Ectodermal cell (in vitro differentiated cells): ENCODE measurements at regions not wholly inside any gene's neighbourhood (a gene's known extent, or its start where the extent isn't known, plus 50 kb on each side); places are given as distances from the start of the nearest gene placed in this dataset.

Source experiments
- H3K27ac ChIP-seq: 2 replicates; pipeline ENCODE4 v1.7.0; 2013; ENCODE audit warnings: mild to moderate bottlenecking, low read depth, low read length; ENCODE audit not compliant: insufficient read depth, poor library complexity, severe bottlenecking
- H3K27me3 ChIP-seq: 2 replicates; pipeline ENCODE4 v1.7.0; 2013; ENCODE audit warnings: mild to moderate bottlenecking, low read length; ENCODE audit not compliant: insufficient read depth, control insufficient read depth, poor library complexity, severe bottlenecking
- H3K36me3 ChIP-seq: one replicate; pipeline ENCODE4 v1.7.0; 2013; ENCODE audit warnings: low read length; ENCODE audit not compliant: control insufficient read depth, insufficient read depth
- H3K4me1 ChIP-seq: one replicate; pipeline ENCODE4 v1.7.0; 2013; ENCODE audit warnings: low read length; ENCODE audit not compliant: control insufficient read depth, insufficient read depth
- H3K4me3 ChIP-seq: 2 replicates; pipeline ENCODE4 v1.7.0; 2013; ENCODE audit warnings: low read depth, low read length, control low read depth; ENCODE audit not compliant: insufficient read depth
- H3K9me3 ChIP-seq: 2 replicates; pipeline ENCODE4 v1.7.0; 2013; ENCODE audit warnings: mild to moderate bottlenecking, low read length, moderate library complexity; ENCODE audit not compliant: control insufficient read depth
- WGBS, 2 experiments: methylation state at CpG; one replicate each; pipeline ENCODE4 v1.1.7; 2013; ENCODE audit warnings: missing lambda C conversion rate in 2 of 2; 5-methylcytosine and 5-hydroxymethylcytosine counted together

DNA sequence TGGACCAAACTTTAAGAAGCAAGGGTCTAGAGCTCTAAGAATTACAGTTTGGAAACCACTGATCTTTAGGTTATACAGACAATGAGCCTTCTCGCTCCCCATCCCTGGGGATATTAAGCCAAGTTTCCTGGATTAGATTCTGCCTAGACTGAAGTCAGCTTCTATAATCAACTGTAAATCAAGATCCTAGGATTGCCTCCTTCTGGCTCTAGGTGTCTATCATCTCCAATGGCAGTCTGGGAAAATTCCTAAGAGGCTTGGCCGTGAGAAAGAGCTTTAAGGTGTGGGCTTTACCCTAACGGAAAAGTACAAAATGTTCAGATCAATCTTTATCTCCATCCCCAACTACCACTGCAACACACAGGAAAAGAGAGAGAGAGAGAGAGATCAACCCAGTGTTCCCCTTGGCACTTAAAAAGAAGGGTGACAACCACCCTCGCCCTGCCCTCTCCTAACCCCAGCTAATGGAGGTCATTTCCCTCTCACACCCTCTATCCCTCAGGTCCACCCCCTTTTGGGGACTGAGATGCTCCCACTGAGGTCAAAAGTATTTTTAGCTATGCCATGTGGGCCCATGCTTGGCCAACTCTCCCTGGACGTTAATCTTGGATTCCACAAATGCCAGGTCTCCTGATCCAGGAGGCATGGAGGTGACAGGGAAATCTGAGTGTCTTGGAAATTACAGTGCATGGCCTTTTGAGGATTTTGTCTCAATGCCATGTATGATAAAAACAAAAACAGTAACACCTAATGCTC lies 202.8 kb upstream of the BCL6 start:
- H3K36me3 ChIP-seq: no peaks in the 10 kb centered on the region
- WGBS, 2 experiments: 83 to 94% methylated on average over 5 of the region's 5 CpGs
- no peaks in the 10 kb centered on the region for H3K27me3 ChIP-seq
- no peak overlapping the region for H3K4me3 ChIP-seq
- H3K9me3 ChIP-seq: no peaks in the 10 kb centered on the region
- no peaks in the 10 kb centered on the region for H3K4me1 ChIP-seq
- H3K27ac ChIP-seq: no peak overlapping the region

DNA sequence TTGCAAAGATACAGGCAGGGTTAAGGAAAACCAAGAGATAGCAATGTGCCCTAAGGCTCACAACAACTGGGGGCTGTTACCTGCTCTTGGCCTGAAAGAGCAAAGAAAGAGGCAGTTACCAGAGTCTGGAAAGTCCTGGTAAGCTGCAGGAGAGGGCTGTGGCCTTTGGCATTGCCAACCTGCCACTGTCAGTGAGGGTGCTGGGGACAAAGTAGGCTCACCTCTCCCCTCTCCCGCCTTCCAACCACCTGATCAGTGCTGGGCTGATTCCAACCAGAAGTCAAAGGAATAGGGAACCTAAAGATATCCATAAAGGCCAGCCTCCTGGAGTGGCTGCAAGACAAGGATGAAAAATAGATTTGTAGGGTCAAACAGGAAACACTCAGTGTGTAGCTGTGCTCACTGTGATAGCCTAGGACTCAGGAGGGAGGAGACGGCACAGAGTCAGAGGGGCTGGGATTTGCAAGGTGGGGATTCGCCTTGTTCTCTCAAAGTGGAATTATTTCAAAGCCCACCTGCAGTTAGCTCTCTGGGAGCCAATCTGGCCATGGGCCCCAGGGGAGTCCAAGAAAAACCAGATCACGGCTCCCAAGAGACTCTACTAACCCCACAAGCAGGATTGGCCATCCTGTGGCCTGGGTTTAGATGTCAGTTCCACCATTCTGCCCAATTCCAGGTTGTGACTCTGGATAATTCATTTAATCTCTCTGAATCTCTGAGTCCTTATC lies 204.0 kb upstream of the BCL6 start:
- Histone ChIP-seq H3K27ac (no peak overlapping the region), H3K4me1 (no peaks in the 10 kb centered on the region), H3K27me3 (no peaks in the 10 kb centered on the region), H3K36me3 (no peaks in the 10 kb centered on the region), H3K4me3 (no peak overlapping the region), H3K9me3 (no peaks in the 10 kb centered on the region)
- WGBS, 2 experiments: 82 to 87% methylated on average over 4 of the region's 4 CpGs

DNA sequence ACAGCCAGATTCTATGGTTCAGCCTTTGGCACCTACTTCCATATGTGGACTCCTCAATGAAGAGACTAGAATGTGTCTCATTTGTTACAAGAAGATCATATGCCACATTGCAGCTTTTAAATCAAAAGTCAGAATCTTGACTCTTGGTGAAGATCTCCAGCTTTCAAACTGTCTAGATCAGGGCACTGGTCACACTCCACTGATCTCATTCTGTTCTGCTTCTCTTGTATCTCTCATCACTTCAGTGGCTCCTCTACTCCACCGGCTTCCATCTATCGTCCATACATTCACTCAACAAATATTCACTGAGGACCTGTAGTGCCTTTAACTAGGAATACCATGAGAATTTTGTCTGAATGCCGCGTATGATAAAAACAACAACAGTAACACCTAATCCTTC lies 203.3 kb upstream of the LPP start:
- 95 to 99% methylated on average over 4 of the region's 4 CpGs for WGBS, 2 experiments
- Histone ChIP-seq H3K36me3 (no peaks in the 10 kb centered on the region), H3K4me3 (no peak overlapping the region)

DNA sequence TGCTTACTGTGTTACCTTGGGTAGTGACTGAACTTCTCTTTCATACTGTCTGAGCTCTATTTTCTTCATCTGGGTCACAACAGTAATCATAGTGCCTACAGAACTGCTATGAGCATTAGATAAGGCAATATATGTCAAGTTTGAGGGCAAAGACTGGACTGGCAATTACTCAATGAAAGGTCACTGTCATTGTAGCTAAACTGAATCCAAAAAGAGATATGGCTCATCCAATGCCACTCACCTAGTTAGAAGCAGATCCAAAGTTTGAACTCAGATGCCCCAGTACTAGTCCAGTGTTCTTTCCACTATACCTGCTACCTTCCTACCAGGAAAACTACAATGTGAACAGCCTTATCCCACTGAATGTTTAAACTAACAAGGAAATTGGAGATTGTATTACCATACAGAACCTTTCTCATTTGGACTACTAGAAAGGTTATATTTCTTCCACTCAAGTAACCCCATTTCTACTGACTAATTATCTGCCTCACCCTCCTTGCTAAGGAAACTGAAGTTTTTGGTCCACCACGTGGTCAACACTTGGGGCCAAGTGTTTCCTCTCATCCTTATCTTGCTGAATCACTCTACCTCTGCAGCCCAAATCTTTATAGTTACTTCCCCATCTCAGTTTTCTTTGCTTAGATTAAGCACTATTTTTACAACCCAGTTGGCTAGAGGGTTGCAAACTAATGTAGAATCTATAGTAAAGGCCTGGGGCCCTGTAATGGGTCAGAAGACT lies 202.3 kb upstream of the LPP start:
- Histone ChIP-seq H3K36me3 (no peaks in the 10 kb centered on the region), H3K4me1 (no peaks in the 10 kb centered on the region), H3K4me3 (no peak overlapping the region), H3K27ac (no peak overlapping the region), H3K27me3 (no peaks in the 10 kb centered on the region), H3K9me3 (no peaks in the 10 kb centered on the region)
- 61 to 82% methylated on average over 1 of the region's 1 CpG for WGBS, 2 experiments

More for the DNA sequence above, 203.3 kb upstream of the LPP start:
- Histone ChIP-seq H3K27me3 (no peaks in the 10 kb centered on the region), H3K9me3 (no peaks in the 10 kb centered on the region), H3K27ac (no peak overlapping the region), H3K4me1 (no peaks in the 10 kb centered on the region)

DNA sequence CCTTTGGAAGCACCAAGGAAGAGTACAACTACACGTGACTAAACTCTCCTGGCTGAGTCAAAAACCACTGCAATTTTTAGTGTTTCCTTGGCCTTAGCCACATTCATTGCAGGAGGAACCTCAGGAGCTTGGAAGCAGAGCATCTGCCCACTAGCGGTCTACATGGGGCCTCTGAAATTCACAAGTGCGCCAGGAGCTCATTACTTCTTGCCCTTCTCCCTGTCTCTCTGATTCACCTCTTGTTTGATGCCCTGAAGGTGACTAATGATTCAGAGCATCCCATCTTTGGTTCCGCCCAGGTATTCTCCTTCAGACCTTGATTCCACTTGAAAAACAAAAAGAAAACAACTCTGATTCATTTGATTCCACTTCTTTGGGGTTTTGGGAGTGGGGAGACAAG lies 201.1 kb upstream of the LPP start:
- Histone ChIP-seq H3K27me3 (no peaks in the 10 kb centered on the region), H3K9me3 (no peaks in the 10 kb centered on the region), H3K27ac (no peak overlapping the region), H3K36me3 (no peaks in the 10 kb centered on the region), H3K4me3 (no peak overlapping the region), H3K4me1 (no peaks in the 10 kb centered on the region)
- 90 to 94% methylated on average over 4 of the region's 4 CpGs for WGBS, 2 experiments

DNA sequence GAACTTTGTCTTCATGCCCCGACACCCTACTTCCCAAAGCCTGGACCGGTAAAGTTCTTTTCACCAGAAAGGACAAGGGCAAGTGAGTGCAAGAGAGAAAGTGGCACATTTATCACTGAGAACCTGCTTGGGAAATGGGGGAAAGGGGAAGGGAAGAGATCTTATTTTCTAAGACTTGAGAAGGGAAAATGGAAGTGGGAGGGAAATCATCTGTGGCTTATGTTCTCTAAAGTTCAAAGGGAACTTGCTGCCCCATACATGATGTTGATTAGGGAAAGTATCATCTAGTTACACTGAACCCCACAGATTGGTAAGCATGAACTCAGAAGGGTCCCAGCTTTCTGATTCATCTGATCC lies 199.5 kb upstream of the LPP start:
- WGBS, 2 experiments: 95% methylated on average over 2 of the region's 2 CpGs
- Histone ChIP-seq H3K4me1 (no peaks in the 10 kb centered on the region), H3K27me3 (no peaks in the 10 kb centered on the region), H3K27ac (no peak overlapping the region), H3K9me3 (no peaks in the 10 kb centered on the region), H3K4me3 (no peak overlapping the region), H3K36me3 (no peaks in the 10 kb centered on the region)

DNA sequence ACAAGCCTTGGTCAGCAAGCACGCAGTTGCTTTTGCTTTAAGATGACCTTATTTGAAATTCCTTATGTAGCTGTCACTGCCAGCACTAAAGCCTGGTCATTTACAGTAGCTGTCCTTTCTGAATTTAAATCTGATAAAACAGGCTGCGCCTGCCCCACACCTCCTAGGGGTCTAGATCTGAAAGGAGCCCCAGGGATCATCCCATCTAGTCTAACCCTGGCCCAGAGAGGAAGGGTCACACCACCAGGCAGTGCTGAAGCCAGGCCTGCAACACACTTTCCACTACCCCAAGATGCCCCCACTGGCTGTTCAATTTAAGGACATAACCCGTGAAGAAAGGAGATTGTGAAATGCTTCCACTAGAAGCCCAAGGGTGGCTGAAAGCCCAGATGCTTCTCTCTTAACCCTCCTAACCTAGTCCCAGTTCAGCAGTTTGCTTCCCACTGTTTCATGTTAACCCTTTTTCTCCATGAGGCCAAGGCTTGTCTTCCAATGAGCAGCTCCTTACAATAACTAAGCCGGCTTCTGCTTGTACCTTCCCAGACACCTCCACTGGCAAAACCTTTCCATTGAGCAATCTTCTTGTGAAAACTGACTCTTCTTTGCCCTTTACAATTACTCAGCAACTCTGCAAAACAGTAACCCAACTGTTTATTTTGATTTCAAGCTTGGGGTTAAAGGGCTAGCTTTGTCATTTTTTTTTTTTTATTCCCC lies 198.9 kb upstream of the LPP start:
- H3K27ac ChIP-seq: no peak overlapping the region

DNA sequence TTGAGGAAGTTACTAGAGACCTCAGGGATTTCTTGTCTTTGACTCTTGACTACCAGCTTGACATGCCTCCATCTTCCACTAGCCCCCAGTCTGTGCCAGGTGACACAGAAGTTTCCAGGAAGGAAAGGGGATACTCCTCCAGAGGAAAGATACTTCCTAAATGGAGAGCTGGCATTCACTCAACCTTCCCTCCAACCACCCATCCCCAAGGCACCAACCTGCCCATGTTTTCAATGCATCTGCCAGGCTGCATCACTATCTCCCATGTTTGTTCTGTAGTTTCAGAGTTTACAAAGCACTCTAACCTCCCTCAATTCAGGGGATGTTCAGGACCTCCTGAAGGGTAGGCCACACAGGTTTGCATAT lies 198.4 kb upstream of the LPP start:
- Histone ChIP-seq H3K4me1 (no peaks in the 10 kb centered on the region), H3K27me3 (no peaks in the 10 kb centered on the region), H3K9me3 (no peaks in the 10 kb centered on the region), H3K27ac (no peak overlapping the region), H3K4me3 (no peak overlapping the region), H3K36me3 (no peaks in the 10 kb centered on the region)

More for the DNA sequence above, 198.9 kb upstream of the LPP start:
- 89 to 96% methylated on average over 4 of the region's 4 CpGs for WGBS, 2 experiments
- Histone ChIP-seq H3K4me3 (no peak overlapping the region), H3K9me3 (no peaks in the 10 kb centered on the region), H3K36me3 (no peaks in the 10 kb centered on the region), H3K27me3 (no peaks in the 10 kb centered on the region), H3K4me1 (no peaks in the 10 kb centered on the region)

DNA sequence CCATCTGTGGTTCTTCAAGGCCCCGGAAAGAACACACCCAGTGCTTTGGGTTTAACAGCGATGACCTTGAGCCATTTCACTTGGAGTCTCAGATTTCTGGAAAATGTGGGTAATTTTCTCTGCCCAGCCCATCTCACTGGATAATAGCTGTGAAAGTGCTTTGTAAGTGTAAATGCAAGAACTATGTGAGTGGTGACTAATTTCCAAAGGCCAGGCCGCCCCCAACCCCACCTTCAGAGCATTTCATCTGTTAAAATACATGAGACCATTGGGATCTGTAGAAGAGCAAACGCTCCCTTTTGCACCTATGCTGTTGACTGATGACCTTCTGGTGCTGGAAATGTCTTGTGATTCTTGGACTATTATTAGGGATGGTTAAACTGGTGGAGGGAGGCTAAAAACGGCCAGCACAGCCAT lies 196.8 kb upstream of the LPP start:
- H3K9me3 ChIP-seq: no peaks in the 10 kb centered on the region
- no peaks in the 10 kb centered on the region for H3K36me3 ChIP-seq
- H3K27me3 ChIP-seq: no peaks in the 10 kb centered on the region
- no peaks in the 10 kb centered on the region for H3K4me1 ChIP-seq
- H3K4me3 ChIP-seq: no peak overlapping the region
- no peak overlapping the region for H3K27ac ChIP-seq
- 94 to 95% methylated on average over 5 of the region's 5 CpGs for WGBS, 2 experiments

DNA sequence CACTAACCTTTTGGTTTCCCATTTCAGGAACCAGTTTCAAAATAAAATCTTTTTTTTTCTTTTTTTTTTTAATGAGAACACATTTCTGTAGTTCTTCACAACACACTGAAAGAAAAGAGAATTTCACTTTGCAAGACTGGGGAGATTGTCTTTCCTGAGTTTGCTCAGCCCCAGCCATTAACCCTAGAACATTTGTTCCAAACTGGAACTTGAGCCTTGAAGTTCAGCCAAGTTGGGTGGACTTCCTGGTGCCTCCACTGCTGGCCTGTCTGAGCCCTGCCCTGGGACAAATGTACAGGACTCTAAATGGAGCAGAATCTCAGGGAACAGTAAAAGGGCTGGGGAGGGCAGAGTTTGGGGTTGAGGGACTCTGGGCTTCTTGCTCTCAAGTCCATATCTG lies 196.4 kb upstream of the LPP start:
- Histone ChIP-seq H3K9me3 (no peaks in the 10 kb centered on the region), H3K36me3 (no peaks in the 10 kb centered on the region), H3K27me3 (no peaks in the 10 kb centered on the region), H3K27ac (no peak overlapping the region), H3K4me3 (no peak overlapping the region), H3K4me1 (no peaks in the 10 kb centered on the region)
